A549 (cell line): ENCODE measurements at regions not wholly inside any gene's neighbourhood (a gene's known extent, or its start where the extent isn't known, plus 50 kb on each side); places are given as distances from the start of the nearest gene placed in this dataset.

ENCODE experiments used
- CHD2 ChIP-seq: fragments of 150-350 bp; IDR thresholded peaks from 2 replicates; pipeline ENCODE4 v1.6.1; 2014; ENCODE audit warnings: low read length; ENCODE audit not compliant: partially characterized antibody
- KDM1A ChIP-seq: fragments of 200-600 bp; sonication (generic); IDR thresholded peaks from 2 replicates; pipeline ENCODE4 v1.6.1; 2016; ENCODE audit warnings: low read depth, mild to moderate bottlenecking
- MAX ChIP-seq: IDR thresholded peaks from 2 replicates; pipeline ENCODE4 v1.6.1; 2012
- NPAS2 ChIP-seq: fragments of 250-450 bp; sonication (Bioruptor Pico); IDR thresholded peaks from 2 replicates; pipeline ENCODE4 v1.8.0; 2022; ENCODE audit warnings: mild to moderate bottlenecking, moderate library complexity, borderline replicate concordance
- RNF2 ChIP-seq: fragments of 200-600 bp; sonication (generic); IDR thresholded peaks from 2 replicates; pipeline ENCODE4 v1.6.1; 2016; ENCODE audit warnings: low read depth, mild to moderate bottlenecking, antibody characterized with exemption, moderate library complexity, borderline replicate concordance
- ZNF302 ChIP-seq: fragments of 250-450 bp; sonication (Bioruptor Pico); IDR thresholded peaks from 2 replicates; pipeline ENCODE4 v1.9.0; 2021; ENCODE audit warnings: inconsistent platforms, mild to moderate bottlenecking, moderate library complexity

GRCh38 chr3:159609625-159610024, 379.0 kb upstream of the IL12A start:
- no peak for TF ChIP-seq RNF2
- TF ChIP-seq NPAS2 (CRISPR knock-in tag) = no peak
- TF ChIP-seq MAX = no peak
- no peak for TF ChIP-seq ZNF302
- no peak for TF ChIP-seq CHD2
- TF ChIP-seq KDM1A = no peak
